GM12873 (cell line): ENCODE measurements at regions not wholly inside any gene's neighbourhood (a gene's known extent, or its start where the extent isn't known, plus 50 kb on each side); places are given as distances from the start of the nearest gene placed in this dataset.

ENCODE experiments used
- TF ChIP-seq, protein P1 (sequence below): IDR thresholded peaks from 2 replicates; pipeline ENCODE4 v1.5.1; 2012; ENCODE audit warnings: low read depth, mild to moderate bottlenecking, moderate library complexity, low read length, control low read depth; ENCODE audit not compliant: insufficient read depth; ENCODE audit errors: missing control alignments

GRCh38 chr13:83166550-83166949, 715.7 kb downstream of the SLITRK1 start:
- TF ChIP-seq, protein P1, sequence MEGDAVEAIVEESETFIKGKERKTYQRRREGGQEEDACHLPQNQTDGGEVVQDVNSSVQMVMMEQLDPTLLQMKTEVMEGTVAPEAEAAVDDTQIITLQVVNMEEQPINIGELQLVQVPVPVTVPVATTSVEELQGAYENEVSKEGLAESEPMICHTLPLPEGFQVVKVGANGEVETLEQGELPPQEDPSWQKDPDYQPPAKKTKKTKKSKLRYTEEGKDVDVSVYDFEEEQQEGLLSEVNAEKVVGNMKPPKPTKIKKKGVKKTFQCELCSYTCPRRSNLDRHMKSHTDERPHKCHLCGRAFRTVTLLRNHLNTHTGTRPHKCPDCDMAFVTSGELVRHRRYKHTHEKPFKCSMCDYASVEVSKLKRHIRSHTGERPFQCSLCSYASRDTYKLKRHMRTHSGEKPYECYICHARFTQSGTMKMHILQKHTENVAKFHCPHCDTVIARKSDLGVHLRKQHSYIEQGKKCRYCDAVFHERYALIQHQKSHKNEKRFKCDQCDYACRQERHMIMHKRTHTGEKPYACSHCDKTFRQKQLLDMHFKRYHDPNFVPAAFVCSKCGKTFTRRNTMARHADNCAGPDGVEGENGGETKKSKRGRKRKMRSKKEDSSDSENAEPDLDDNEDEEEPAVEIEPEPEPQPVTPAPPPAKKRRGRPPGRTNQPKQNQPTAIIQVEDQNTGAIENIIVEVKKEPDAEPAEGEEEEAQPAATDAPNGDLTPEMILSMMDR = no peak

GRCh38 chr13:83162493-83162892, 719.8 kb downstream of the SLITRK1 start:
- TF ChIP-seq, protein P1 = no peak

- TF ChIP-seq, protein P1 = no peak
Observed at GRCh38 chr13:83153848-83154247, 728.4 kb downstream of the SLITRK1 start.

- TF ChIP-seq, protein P1 = no peak
Observed at GRCh38 chr13:83151308-83151660, 731.0 kb downstream of the SLITRK1 start.

GRCh38 chr13:83150616-83151307, 731.5 kb downstream of the SLITRK1 start:
- TF ChIP-seq, protein P1 = no peak

DNA sequence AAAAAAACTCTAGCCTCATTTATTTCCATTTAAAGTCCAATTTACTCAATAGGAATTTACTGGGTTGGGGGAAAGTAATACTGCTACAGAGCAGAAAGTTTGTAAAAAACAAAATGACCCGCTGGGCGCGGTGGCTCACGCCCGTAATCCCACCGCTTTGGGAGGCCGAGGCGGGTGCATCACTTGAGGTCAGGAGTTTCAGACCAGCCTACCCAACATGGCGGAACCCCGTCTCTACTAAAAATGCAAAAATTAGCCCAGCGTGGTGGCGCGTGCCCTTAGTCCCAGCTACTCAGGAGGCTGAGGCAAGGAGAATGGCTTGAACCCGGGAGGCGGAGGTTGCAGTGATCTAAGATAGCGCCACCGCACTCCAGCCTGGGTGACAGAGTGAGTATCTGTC, 745.6 kb downstream of the SLITRK1 start:
- TF ChIP-seq, protein P1 = no peak

DNA sequence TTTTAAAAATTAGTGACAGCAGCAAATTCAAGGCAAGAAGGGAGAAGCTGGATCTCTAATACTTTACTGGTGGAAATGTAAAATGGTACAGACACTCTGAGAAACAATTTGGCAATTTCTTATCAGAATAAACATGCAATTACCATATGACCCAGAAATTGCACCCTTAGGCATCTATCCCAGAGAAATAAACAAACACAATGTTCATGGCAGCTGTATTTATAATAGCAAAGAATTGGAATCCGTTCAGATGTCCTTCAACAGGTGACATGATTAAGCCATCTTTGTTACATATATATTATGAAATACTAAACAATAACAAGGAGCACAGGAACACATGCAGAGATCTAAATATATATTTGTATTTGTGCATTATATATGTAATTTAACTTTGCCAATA, 756.5 kb downstream of the SLITRK1 start:
- TF ChIP-seq, protein P1 = no peak
